Testis (tissue), 2 donors: ENCODE measurements at regions not wholly inside any gene's neighbourhood (a gene's known extent, or its start where the extent isn't known, plus 50 kb on each side); places are given as distances from the start of the nearest gene placed in this dataset.

ENCODE experiments used
- CTCF ChIP-seq, 3 experiments: fragments of 450-650 bp in 2 of 3; fragments of 200-600 bp in 1 of 3; sonication (generic) in 1 of 3; IDR thresholded peaks; one replicate each; pipeline ENCODE4 v1.5.1; 2016 to 2019; ENCODE audit warnings: antibody characterized with exemption in 3 of 3, mild to moderate bottlenecking in 2 of 3, moderate library complexity in 1 of 3
- POLR2A ChIP-seq: fragments of 450-650 bp; IDR thresholded peaks from one replicate; pipeline ENCODE4 v1.6.1; 2017; ENCODE audit warnings: antibody characterized with exemption, mild to moderate bottlenecking, moderate library complexity

GRCh38 chr13:90776051-90776748 lies 571.3 kb upstream of the MIR17HG start:
- TF ChIP-seq CTCF (IDR thresholded peaks at IDR 0.05) (no peak), POLR2A (no peak)
